GM21786 (cell line): ENCODE measurements at regions not wholly inside any gene's neighbourhood (a gene's known extent, or its start where the extent isn't known, plus 50 kb on each side); places are given as distances from the start of the nearest gene placed in this dataset.

Experiments
- ATAC-seq: cut with Tn5 transposase; IDR thresholded peaks from one replicate; pipeline ENCODE4 v1.9.1; 2021; ENCODE audit not compliant: unreplicated experiment

- ATAC-seq: no peak
Observed at GRCh38 chr1:219362702-219363101, 189.0 kb downstream of the LYPLAL1 start.

GRCh38 chr1:219359126-219359525 is 185.4 kb downstream of the LYPLAL1 start:
- ATAC-seq: no peak

- no peak for ATAC-seq
Observed at GRCh38 chr1:219358080-219358479, 184.4 kb downstream of the LYPLAL1 start.

DNA sequence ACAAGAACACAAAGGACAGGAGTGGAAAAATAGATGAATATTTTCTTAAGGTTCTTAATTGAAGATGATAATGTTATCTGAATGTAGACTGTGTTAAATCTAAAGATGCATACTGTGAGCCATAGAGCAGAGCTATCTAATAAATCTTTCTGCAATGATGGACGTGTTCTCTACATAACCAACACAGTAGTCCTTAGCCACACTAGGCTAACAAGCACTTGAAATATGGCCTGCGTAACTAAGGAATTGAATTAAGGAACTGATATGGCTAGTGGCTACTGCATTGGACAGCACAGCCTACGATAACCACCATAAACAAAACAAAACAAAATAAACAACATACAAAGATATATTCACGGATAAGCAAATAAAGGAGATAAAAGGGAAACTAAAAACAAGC is 181.3 kb downstream of the LYPLAL1 start:
- ATAC-seq: no peak

DNA sequence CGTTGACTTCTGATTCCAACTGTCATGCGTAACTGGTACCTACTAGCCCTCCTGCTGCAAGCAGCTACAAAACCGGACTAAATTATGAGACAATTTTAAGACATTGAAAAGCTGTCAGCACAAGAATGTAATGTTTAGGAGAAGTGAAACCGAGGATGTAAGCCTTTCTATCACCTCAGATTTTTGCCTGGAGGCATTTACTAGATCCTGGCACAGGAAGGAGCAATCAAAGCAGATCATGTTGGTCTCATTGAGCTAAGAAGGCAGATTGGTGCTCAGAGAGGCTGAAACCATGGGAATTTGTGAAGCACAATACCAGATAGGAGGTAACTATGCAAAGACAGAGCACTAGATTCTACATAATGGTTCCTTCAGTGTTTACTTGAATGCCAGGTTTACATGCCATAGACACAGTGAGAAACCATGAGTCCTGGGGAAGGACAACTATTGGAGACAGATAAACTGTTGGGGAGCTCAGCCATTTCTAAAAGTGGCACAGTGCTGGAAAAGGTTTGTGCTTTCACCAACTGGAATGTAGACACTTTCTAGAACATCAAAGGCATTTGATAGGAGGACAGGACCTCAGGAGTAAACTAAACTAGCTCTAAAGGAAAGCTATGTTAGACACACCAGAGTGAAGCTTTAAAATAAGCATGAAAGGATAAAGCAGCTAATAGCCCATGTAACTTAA is 179.4 kb downstream of the LYPLAL1 start:
- ATAC-seq: no peak

DNA sequence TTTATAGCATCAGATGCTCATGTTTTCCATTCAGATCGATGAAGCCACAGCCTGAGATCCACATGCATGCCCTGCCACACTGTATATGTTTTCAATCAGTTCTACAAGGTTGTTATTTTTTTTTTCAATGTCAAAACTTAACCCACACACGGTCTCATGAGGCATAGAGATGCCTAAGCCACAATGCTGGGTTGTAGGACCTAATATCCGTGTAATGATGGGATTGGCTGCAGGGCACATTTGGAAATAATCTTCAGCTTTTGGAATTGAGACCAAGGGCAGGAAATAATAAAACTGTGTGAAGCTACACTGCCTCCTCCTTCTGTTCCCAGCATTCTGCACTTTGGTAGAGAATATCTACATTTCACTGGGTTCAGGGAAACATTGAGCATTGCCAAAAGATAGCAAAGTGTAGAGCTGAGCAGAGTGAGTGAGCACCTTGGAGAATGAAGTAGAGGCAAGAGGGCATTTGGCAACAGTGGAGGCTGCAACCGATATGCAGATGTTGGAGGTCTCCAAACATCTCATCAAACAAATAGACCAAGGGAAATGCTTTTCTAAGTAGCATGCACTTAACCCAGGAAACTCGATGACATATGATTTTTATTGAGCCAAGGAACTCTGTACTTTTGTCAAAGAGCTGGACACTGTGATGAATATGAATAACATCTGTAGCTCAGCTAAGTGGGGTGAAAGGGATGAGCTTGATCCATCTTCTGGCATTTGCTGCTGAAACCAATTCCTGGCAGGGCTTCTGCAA is 176.7 kb downstream of the LYPLAL1 start:
- no peak for ATAC-seq

DNA sequence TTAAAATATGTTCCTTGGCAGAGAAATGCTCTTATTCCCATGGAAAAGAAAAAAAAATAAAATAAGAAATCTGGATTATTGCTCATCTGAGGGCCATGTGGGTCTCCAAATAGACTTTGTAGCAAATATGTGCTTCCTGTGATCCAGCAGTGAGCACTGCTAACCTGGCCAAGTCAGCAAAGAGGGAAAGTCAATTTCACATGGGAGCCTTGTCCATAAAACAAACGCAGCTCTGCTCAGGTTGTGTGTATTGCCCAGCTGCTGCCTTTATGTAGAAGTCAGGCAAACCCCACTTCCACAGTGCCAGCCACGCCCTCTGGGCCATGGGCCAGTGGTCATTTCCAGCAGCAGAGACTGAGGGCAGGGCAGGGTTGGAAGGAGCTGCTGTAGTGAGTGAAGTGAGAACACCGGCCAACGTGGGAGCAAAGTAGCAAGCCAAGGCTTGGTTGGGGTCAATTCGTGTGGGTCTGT is 174.3 kb downstream of the LYPLAL1 start:
- no peak for ATAC-seq

- no peak for ATAC-seq
Observed at GRCh38 chr1:219347376-219347775, 173.7 kb downstream of the LYPLAL1 start.

GRCh38 chr1:219345953-219346352 is 172.3 kb downstream of the LYPLAL1 start:
- ATAC-seq: no peak

GRCh38 chr1:219342836-219343235 is 169.2 kb downstream of the LYPLAL1 start:
- ATAC-seq: no peak

DNA sequence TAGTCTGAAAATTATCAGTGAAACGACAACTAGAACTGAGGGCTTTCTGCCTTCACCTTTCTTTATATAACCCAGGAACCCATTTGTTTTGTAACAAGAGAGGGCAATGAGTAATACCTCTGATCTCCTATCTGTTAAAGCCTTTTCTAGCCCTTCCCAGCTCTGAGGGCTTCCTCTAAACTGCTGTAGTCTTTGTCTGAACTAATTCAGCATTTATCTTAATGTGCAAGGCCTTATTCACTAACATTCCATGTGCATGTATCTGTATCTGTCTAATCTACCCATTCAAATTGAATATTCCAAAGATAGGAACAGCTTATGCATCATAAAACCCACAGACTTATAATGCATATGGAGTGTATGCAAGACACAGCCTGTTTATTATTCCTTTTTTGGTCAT is 167.1 kb downstream of the LYPLAL1 start:
- no peak for ATAC-seq

GRCh38 chr1:219339466-219339865 is 165.8 kb downstream of the LYPLAL1 start:
- ATAC-seq: no peak

DNA sequence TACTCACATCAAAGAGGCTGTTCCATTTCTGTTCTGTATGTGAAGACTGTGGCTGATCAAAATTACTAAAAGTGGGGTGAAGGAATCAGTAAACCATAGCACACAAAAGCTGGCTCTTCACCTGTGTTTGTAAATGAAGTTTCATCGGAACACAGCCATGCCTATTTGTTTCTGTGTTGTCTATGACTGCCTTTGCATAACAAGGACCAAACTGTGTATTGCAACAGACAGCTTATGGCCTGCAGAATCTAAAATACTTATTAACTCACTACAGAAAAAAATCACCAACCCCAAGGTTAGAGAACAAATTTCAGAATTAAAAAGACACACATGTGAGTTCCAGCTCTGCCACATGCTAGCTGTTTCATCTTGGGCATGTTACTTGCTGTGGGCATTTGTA is 163.9 kb downstream of the LYPLAL1 start:
- no peak for ATAC-seq

DNA sequence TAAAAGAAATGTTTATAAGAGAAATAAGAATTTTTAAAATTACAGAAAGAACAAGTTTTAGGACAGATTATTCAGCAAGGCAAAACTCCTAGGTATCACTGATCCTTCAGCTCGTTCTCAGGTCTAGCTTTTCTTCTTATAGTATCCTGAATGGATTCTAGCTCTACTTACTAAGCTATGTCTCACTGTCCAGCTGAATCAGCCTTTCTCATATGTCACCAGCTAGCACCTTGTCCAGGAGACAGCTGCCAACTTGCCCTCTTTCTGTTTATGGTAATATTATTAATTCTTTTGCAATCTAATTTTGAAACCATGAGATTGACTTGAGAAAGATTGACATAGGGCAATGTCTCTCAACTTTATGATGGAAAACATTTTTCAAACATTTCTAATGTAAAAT is 159.9 kb downstream of the LYPLAL1 start:
- ATAC-seq: no peak

DNA sequence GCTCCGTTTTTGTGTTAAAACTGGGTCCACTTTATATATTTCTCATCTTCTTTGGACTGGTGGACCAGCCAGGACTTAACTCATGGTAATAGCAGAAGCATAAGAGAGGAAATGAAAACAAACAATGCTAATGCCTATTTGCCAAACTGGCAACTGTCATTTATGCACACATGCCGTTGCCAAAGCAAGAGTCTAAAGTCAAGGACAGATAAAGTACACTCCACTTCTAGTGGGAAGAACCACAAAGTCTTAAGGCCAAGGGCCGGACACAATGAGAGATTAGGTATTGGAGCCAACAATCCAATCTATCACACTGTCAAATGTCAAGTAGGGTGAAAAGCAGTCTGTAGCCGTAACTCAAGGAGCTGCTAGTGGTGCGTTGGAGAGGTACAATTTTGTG is 157.7 kb downstream of the LYPLAL1 start:
- ATAC-seq: no peak

GRCh38 chr1:219330669-219331068 is 157.0 kb downstream of the LYPLAL1 start:
- ATAC-seq: no peak

DNA sequence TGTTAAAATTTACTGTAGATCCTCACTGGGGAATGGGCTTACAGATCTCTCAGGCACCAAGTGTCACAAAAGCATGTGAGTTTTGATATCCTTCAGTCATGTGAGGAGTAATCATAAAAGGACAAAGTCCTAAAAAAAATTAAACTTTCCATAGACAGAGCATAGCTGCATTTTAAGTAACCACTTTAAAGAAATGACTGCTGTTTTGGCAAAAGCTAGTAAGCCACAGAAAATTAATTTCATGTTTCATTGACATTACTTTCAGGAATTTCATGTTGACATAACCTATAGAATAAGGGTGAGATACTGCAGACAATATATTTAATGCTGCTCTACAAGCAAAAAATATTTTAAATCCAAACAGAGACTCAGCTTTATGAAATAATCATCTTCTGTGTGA is 156.3 kb downstream of the LYPLAL1 start:
- no peak for ATAC-seq

- no peak for ATAC-seq
Observed at GRCh38 chr1:219329578-219329977, 155.9 kb downstream of the LYPLAL1 start.

DNA sequence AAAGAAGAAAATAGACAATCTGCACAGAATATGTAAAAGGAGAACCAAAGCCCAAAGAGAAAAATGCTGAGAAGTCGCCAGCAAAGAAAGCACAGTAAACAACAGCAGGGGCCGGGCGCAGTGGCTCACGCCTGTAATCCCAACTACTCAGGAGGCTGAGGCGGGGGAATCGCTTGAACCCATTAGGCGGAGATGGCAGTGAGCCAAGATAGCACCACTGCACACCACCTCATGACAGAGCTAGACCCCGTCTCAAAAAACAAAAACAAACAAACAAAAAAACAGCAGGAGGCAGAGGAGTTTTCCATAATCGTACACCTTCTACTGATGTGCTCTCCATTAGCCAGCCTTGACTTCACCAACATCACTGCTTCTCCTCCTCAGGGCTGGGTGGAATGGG is 153.2 kb downstream of the LYPLAL1 start:
- ATAC-seq: no peak

- ATAC-seq: no peak
Observed at GRCh38 chr1:219325368-219325742, 151.7 kb downstream of the LYPLAL1 start.

DNA sequence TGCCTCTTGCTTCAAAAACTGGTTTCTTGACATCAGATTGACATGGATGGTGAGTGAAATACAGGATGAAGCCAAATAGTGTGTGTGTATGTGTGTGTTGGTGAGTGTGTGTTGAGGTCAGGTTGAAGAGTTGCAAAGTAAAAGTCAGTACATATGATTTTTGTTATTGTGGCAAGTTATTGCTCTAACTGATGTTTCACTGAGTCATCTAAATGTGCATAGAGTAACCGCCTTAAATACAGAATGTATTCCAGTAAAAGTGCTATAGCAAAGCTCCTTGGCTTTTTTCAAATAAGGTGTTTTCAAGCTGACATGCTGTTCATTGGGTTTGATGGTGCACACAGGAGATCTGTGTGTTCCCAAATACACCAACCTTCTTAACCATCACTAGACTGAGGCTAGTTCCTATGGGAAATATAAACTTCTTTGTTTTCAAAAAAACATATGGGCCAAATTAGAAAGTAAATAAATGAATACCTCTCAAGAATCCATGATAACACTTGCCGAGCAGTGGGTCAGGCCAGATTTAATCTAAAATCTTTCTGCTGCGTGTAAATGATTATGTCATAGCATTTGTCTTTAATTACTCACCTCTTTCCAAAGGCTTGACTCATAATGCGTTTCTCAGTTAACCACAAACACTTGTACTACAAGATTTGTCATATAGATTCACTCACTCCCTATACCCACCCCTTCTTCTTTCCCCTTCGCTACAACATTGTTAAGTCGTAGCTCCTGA is 151.1 kb downstream of the LYPLAL1 start:
- ATAC-seq: peak; percentile 87

DNA sequence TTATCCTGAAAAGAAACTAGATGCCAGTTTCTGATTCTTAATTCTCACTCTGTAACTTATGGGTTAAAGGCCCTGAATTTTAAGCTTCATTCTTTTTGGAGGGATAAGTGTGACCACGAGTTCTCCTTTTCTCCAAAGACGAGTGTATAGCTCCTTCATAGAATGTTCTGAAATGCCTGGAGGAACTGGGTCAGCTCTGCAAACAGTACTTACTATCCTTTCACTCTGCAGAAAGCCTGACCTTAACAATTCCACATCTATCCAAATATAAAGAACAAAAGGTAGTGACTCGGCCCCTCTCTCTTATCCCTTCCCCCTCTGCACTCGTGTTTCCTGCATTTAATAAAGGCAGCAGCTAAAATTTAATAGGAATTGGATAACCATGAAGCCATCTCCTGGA is 150.5 kb downstream of the LYPLAL1 start:
- no peak for ATAC-seq
